HFF-Myc (cell line): ENCODE measurements at regions not wholly inside any gene's neighbourhood (a gene's known extent, or its start where the extent isn't known, plus 50 kb on each side); places are given as distances from the start of the nearest gene placed in this dataset.
"Not testable (repeated sequence)": the region's sequence is repeated elsewhere in the genome, so short reads cannot be mapped to it uniquely, and the experiment has no call there.

Source experiments
- DNase-seq: peaks from one replicate; pipeline ENCODE4 v3.0.0-alpha.2; 2011; ENCODE audit warnings: low read depth; ENCODE audit errors: extremely low read depth
- H3K4me3 ChIP-seq: replicated peaks from 2 replicates; pipeline ENCODE4 v1.5.1; 2011; ENCODE audit warnings: low read depth, mild to moderate bottlenecking, control low read depth, low read length
- TF ChIP-seq, protein P1 (sequence below): IDR thresholded peaks from 2 replicates; pipeline ENCODE4 v1.5.1; 2012; ENCODE audit warnings: mild to moderate bottlenecking, low read depth, low read length, control low read depth; ENCODE audit errors: missing control alignments

DNA sequence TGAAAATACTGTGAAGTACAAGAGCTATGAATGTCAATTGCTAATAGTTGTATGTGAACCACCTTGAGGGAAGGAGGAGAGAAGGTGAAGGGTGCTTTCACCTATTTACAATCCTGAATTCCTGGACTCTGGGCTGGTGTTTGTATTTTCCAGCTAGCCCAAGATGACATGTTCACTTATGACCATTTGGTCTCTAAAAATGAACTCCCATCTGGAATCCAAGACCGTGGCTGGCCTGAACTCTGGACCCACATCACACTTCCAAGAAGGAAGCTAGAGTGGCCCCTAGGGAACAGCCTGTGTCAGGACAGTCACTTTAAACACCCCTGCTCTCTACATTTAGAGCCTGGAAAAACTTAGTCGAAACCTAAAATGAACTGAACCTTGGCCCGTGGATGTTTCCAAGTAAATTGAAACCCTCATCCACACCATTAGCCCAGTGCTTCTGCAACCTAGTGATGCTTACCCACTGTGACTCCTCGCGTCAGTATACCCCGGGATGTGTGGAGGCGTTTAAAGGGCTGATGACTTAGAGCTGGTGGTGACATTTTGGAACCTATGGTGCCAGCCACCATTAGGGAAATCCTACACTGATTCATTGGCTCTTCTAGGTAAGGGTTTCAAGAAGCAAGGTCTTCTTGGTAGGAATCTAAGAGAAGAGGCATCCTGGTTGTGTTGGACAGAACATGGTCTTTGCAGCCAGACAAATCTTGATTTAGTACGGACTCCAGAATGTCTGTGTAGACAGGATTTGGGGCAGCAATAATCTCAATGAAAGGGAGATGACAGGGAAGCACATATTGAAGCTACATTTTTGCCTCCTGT lies 171.5 kb upstream of the IRF2BP2 start:
- DNase-seq, result no peak
- TF ChIP-seq, protein P1, sequence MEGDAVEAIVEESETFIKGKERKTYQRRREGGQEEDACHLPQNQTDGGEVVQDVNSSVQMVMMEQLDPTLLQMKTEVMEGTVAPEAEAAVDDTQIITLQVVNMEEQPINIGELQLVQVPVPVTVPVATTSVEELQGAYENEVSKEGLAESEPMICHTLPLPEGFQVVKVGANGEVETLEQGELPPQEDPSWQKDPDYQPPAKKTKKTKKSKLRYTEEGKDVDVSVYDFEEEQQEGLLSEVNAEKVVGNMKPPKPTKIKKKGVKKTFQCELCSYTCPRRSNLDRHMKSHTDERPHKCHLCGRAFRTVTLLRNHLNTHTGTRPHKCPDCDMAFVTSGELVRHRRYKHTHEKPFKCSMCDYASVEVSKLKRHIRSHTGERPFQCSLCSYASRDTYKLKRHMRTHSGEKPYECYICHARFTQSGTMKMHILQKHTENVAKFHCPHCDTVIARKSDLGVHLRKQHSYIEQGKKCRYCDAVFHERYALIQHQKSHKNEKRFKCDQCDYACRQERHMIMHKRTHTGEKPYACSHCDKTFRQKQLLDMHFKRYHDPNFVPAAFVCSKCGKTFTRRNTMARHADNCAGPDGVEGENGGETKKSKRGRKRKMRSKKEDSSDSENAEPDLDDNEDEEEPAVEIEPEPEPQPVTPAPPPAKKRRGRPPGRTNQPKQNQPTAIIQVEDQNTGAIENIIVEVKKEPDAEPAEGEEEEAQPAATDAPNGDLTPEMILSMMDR, result no peak

DNA sequence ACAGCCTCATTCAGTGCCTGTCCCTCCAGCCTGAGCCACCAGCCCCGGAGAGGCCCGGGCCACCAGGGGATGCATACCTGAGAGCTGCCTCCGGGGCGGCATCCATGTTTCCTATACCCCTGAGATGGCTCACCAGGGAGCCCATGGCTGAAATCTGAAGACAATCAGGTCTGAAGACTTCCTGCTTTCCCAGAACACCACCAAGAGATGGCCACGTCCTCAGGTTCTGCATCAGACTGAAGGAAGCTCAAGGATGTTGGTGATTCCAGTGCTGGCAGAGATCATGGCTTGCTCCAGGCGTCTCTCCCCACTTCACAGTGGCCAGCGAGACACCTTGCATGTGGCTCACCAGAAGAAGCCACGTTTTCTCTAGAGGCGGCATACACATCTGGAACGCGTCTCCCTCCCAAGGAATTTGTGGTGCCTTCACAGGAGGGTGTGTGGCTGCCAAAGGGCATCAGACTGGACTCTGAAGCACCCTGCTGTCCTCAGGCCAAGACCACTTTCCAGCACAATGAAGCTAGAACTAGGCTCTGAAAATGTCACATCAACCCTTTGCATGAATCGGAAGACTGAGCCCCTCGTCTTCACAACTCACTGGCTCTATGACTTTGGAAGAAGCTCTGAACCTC lies 170.7 kb upstream of the IRF2BP2 start:
- no peak overlapping the region for H3K4me3 ChIP-seq
- no peak for DNase-seq
- TF ChIP-seq, protein P1, result no peak

More for the DNA sequence above, 171.5 kb upstream of the IRF2BP2 start:
- H3K4me3 ChIP-seq, result no peak overlapping the region

DNA sequence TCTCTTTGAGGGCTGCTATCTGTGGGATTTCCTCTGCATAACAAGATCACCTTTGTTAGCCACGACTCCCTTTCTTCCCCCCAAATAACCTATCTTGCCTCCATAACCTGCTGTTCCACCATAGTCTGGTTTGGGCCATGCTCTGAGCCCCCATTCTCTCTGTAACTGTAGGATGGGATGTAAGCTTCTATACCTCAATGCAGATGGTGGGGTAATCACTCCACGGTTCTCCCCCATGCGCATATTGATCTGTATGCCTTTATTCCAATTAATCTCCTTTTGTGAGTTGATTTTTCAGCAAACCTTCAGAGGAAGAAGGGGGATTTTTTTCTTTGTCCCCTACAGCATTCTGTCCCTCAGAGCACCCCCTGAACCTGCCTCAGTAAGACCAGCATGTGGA lies 170.1 kb upstream of the IRF2BP2 start:
- DNase-seq, result no peak
- no peak overlapping the region for H3K4me3 ChIP-seq
- TF ChIP-seq, protein P1, result no peak

DNA sequence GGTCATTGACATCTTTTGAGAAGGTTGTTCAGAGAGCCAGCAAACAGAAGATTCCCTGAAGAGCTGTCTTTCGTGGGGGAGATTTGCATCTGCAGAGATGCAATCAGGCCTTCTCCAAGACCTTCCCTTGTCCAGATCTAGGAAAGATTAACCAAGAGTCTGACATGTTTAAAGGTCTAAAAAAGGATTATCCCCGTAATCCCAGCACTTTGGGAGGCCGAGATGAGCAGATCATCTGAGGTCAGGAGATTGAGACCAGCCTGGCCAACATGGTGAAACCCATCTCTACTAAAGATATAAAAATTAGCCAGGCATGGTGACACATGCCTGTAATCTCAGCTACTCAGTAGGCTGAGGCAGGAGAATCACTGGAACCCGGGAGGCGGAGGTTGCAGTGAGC lies 169.6 kb upstream of the IRF2BP2 start:
- not testable (repeated sequence) for H3K4me3 ChIP-seq, DNase-seq

DNA sequence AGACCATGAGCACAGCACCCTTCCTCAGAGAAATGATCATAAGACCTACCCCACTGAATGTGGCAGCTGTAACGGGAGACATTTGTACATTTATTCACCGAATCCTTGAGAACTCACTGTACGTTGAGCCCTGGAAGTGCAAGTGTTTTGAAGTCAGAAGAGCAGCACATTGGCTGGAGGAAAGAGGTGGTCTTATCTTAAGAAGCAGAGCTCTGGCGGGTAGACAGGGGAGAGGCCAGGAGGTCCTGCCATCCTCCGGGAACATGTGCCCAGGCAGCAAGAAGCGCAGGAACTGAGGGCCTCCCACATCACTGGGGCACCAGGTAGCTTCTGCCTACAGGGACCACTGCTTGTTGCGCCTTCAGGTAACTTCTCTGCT lies 169.2 kb upstream of the IRF2BP2 start:
- no peak for DNase-seq
- TF ChIP-seq, protein P1, result no peak
- no peak overlapping the region for H3K4me3 ChIP-seq

DNA sequence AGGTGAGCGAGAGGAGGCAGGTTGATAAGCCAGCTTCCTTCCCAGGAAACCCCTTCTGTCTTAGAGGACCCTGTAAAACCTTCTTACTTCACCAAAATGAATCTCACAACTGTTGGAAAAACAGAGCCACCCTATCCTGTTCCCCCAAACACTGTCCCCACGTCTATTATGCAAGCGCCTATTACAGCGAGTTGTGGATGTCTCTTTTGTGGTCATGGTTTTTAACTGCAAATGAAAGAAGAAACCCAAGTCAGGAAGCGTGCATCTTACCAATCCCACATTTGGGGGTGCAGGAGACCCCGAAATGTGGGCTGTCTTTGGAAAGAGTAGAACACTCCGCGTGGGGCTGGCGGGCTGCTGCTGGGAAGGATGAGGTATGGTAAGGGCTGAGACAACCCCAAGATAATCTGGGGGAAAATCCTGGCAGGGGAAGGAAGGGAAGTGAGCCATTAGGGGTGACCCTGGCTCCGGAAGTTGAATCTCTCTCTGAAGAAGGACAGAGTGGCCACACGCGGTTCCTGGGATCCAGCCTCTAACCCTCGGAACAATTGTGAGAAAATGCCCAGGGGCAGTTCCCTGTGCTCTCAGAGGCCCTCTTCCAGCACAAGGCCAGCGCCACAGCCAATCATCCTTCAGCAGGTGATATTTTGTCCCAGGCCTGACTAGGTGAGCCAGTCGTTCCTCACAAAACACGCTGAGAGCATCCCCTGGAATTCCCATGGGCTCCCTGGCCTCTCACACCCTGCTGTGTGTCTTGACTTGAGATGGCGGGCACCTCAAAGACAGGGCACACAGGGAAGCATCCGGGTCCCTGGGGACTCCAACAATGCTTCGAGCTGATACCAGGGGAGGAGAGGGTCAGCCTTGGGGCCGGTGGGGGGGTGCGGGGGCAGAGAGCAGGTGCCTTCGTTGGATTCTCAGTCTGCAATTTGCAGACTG lies 168.5 kb upstream of the IRF2BP2 start:
- TF ChIP-seq, protein P1, result no peak
- no peak for DNase-seq
- H3K4me3 ChIP-seq, result no peak overlapping the region

DNA sequence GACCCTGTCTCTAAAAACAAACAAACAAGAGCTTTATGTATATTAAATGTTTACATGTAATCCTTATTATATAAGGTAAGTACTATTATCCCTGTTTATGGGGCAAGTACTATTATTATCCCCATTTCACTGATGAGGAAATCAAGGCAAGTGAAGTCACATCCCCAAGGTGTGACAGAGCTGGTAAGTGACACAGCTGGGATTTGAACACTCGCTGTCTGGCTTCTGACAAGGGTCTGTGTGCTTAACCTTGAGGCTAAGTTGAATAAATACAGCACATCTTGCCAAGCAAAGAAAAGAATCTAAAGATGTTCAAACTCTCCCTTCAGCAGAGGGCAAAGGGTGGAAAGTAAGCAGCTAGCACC lies 167.9 kb upstream of the IRF2BP2 start:
- H3K4me3 ChIP-seq, result no peak overlapping the region
- TF ChIP-seq, protein P1, result no peak
- no peak for DNase-seq
